ENCODE measurements at regions not wholly inside any gene's neighbourhood (a gene's known extent, or its start where the extent isn't known, plus 50 kb on each side); places are given as distances from the start of the nearest gene placed in this dataset.

- Histone ChIP-seq H3K36me3 (ENCODE audit: low read depth, low read length) (no peaks in the 10 kb centered on the region), H3F3A (ENCODE audit: low read length, unreplicated experiment) (no peaks in the 10 kb centered on the region), H3K4me1 (ENCODE audit: insufficient read depth, low read length) (no peaks in the 10 kb centered on the region), H3K9ac (ENCODE audit: low read length) (no peak overlapping the region), H3K9me2 (replicated peaks; ENCODE audit: low read length) (no peaks in the 10 kb centered on the region), H4K20me1 (ENCODE audit: low read length) (no peaks in the 10 kb centered on the region), H3K4me3 (ENCODE audit: low read length) (no peak overlapping the region), H3K9me3 (ENCODE audit: low read length) (no peaks in the 10 kb centered on the region), H3K27ac (ENCODE audit: low read length) (no peak overlapping the region), H3K79me2 (ENCODE audit: low read length) (no peaks in the 10 kb centered on the region), H3K4me2 (ENCODE audit: low read length) (no peak overlapping the region), H3K27me3 (ENCODE audit: low read length) (peaks cover 16% of the 10 kb centered on the region; the same call in 1 of the 2 replicates), H2AFZ (ENCODE audit: low read length) (no peak overlapping the region)
- ChIA-PET CTCF (no interaction called here), POLR2A (ENCODE audit: unreplicated experiment) (no interaction called here)
- BruUV-seq (replicated peaks): no TSS peak
- no peak for TF ChIP-seq EZH2 (IDR thresholded peaks at IDR 0.05; ENCODE audit: low read length, unreplicated experiment)
- TF ChIP-seq EZH2phosphoT487 (IDR thresholded peaks at IDR 0.05; ENCODE audit: borderline replicate concordance, low read length): no peak
- no peak for ATAC-seq
- intact Hi-C loops (cut with micrococcal nuclease): no loop called here
- DNase-seq: no peak
These were observed 579.2 kb upstream of the PSMD7 start for GRCh38 chr16:73717266-73717974.

- POLR2A ChIA-PET (ENCODE audit: unreplicated experiment): no interaction called here
- no peak overlapping the region for H3K4me3 ChIP-seq (ENCODE audit: low read length)
- intact Hi-C loops (cut with micrococcal nuclease): no loop called here
- H2AFZ ChIP-seq (ENCODE audit: low read length): no peak overlapping the region
- BruUV-seq (replicated peaks): no TSS peak
- no peaks in the 10 kb centered on the region for H3K79me2 ChIP-seq (ENCODE audit: low read length)
- H3F3A ChIP-seq (ENCODE audit: low read length, unreplicated experiment): no peaks in the 10 kb centered on the region
- CTCF ChIA-PET: no interaction called here
- ATAC-seq (no peak), DNase-seq (no peak)
- H4K20me1 ChIP-seq (ENCODE audit: low read length): no peaks in the 10 kb centered on the region
- peaks cover 28% of the 10 kb centered on the region; the same call in 1 of the 2 replicates for H3K27me3 ChIP-seq (ENCODE audit: low read length)
- no peak overlapping the region for H3K9ac ChIP-seq (ENCODE audit: low read length)
- H3K9me3 ChIP-seq (ENCODE audit: low read length): no peaks in the 10 kb centered on the region
- no peak for TF ChIP-seq EZH2phosphoT487 (IDR thresholded peaks at IDR 0.05; ENCODE audit: borderline replicate concordance, low read length)
- no peak for TF ChIP-seq EZH2 (IDR thresholded peaks at IDR 0.05; ENCODE audit: low read length, unreplicated experiment)
- no peak for TF ChIP-seq CTCF (conservative IDR thresholded peaks at IDR 0.05; ENCODE audit: low read depth, low read length)
- no peaks in the 10 kb centered on the region for H3K4me1 ChIP-seq (ENCODE audit: insufficient read depth, low read length)
- H3K4me2 ChIP-seq (ENCODE audit: low read length): no peak overlapping the region
- H3K9me2 ChIP-seq (replicated peaks; ENCODE audit: low read length): no peaks in the 10 kb centered on the region
- no peaks in the 10 kb centered on the region for H3K36me3 ChIP-seq (ENCODE audit: low read depth, low read length)
- no peak overlapping the region for H3K27ac ChIP-seq (ENCODE audit: low read length)
These were observed 581.6 kb upstream of the PSMD7 start for GRCh38 chr16:73714976-73715375.

- Histone ChIP-seq H3K4me2 (ENCODE audit: low read length) (no peak overlapping the region), H3K36me3 (ENCODE audit: low read depth, low read length) (no peaks in the 10 kb centered on the region), H3K4me1 (ENCODE audit: insufficient read depth, low read length) (no peaks in the 10 kb centered on the region), H3K4me3 (ENCODE audit: low read length) (no peak overlapping the region), H3K9ac (ENCODE audit: low read length) (no peak overlapping the region), H2AFZ (ENCODE audit: low read length) (no peak overlapping the region), H3F3A (ENCODE audit: low read length, unreplicated experiment) (no peaks in the 10 kb centered on the region), H3K27ac (ENCODE audit: low read length) (no peak overlapping the region), H3K27me3 (ENCODE audit: low read length) (peaks cover 26% of the 10 kb centered on the region; the same call in 1 of the 2 replicates), H4K20me1 (ENCODE audit: low read length) (no peaks in the 10 kb centered on the region), H3K9me3 (ENCODE audit: low read length) (no peaks in the 10 kb centered on the region), H3K79me2 (ENCODE audit: low read length) (no peaks in the 10 kb centered on the region), H3K9me2 (replicated peaks; ENCODE audit: low read length) (no peaks in the 10 kb centered on the region)
- ATAC-seq (no peak), DNase-seq (peak; percentile 43)
- intact Hi-C loops (cut with micrococcal nuclease): no loop called here
- TF ChIP-seq CTCF (conservative IDR thresholded peaks at IDR 0.05; ENCODE audit: low read depth, low read length) (peak; percentile 56), EZH2 (IDR thresholded peaks at IDR 0.05; ENCODE audit: low read length, unreplicated experiment) (no peak), EZH2phosphoT487 (IDR thresholded peaks at IDR 0.05; ENCODE audit: borderline replicate concordance, low read length) (no peak)
- BruUV-seq (replicated peaks): no TSS peak
- ChIA-PET CTCF (no interaction called here), POLR2A (ENCODE audit: unreplicated experiment) (no interaction called here)
These were observed 582.7 kb upstream of the PSMD7 start for GRCh38 chr16:73713778-73714495.

All from PC-3 (cell line).